Esophagus muscularis mucosa (tissue), 4 donors: ENCODE measurements at regions not wholly inside any gene's neighbourhood (a gene's known extent, or its start where the extent isn't known, plus 50 kb on each side); places are given as distances from the start of the nearest gene placed in this dataset.
"Not testable (repeated sequence)": the region's sequence is repeated elsewhere in the genome, so short reads cannot be mapped to it uniquely, and the experiment has no call there.

Source experiments
- DNase-seq: peaks from one replicate; pipeline ENCODE4 v3.0.0-alpha.2; 2017; ENCODE audit errors: extremely low spot score
- H3K27ac ChIP-seq, 4 donors: fragments of 200-600 bp; sonication (generic); replicated peaks in 1 of 4; 1 replicate in 3 of 4; 2 replicates in 1 of 4; pipeline ENCODE4 v1.5.1; 2016 to 2019; ENCODE audit warnings: mild to moderate bottlenecking in 1 of 4
- H3K27me3 ChIP-seq, 4 donors: fragments of 200-600 bp; sonication (generic); one replicate each; pipeline versions ENCODE4 v1.5.1 to v1.6.0; 2016 to 2019
- H3K36me3 ChIP-seq, 4 donors: fragments of 200-600 bp; sonication (generic); one replicate each; pipeline ENCODE4 v1.5.1; 2016 to 2019
- H3K4me1 ChIP-seq, 4 donors: fragments of 200-600 bp; sonication (generic); one replicate each; pipeline ENCODE4 v1.5.1; 2016 to 2019
- H3K4me3 ChIP-seq, 4 donors: fragments of 200-600 bp; sonication (generic); 1 replicate in 2 of 4; 2 replicates in 2 of 4; pipeline ENCODE4 v1.5.1; 2016 to 2019; ENCODE audit warnings: mild to moderate bottlenecking in 4 of 4, moderate library complexity in 1 of 4
- H3K9me3 ChIP-seq, 4 donors: fragments of 200-600 bp; sonication (generic); 1 replicate in 3 of 4; 2 replicates in 1 of 4; pipeline ENCODE4 v1.5.1; 2016 to 2019
- EP300 ChIP-seq: sonication (generic); formaldehyde crosslinking; IDR thresholded peaks from one replicate; pipeline ENCODE4 v1.6.1; 2017; ENCODE audit warnings: antibody characterized with exemption
- POLR2A ChIP-seq: fragments of 450-650 bp; IDR thresholded peaks from one replicate; pipeline ENCODE4 v1.6.1; 2017; ENCODE audit warnings: antibody characterized with exemption, moderate library complexity, mild to moderate bottlenecking, low read depth
- POLR2AphosphoS5 ChIP-seq, 2 donors: sonication (generic); formaldehyde crosslinking; IDR thresholded peaks; one replicate each; pipeline ENCODE4 v1.6.1; 2017; ENCODE audit warnings: antibody characterized with exemption in 2 of 2
- WGBS: methylation state at CpG from one replicate; pipeline ENCODE4 v1.1.5; 2018; 5-methylcytosine and 5-hydroxymethylcytosine counted together
- intact Hi-C: fragments of 100-400 bp; cut with DNase I; formaldehyde crosslinking; loops from one replicate; pipeline ENCODE4 v1.15.1; 2023
- TF ChIP-seq, protein P1 (sequence below), 3 experiments: fragments of 200-600 bp in 2 of 3; fragments of 450-650 bp in 1 of 3; sonication (generic) in 2 of 3; IDR thresholded peaks; one replicate each; pipeline ENCODE4 v1.5.1; 2017 to 2019; ENCODE audit warnings: antibody characterized with exemption in 3 of 3, mild to moderate bottlenecking in 2 of 3, moderate library complexity in 1 of 3

DNA sequence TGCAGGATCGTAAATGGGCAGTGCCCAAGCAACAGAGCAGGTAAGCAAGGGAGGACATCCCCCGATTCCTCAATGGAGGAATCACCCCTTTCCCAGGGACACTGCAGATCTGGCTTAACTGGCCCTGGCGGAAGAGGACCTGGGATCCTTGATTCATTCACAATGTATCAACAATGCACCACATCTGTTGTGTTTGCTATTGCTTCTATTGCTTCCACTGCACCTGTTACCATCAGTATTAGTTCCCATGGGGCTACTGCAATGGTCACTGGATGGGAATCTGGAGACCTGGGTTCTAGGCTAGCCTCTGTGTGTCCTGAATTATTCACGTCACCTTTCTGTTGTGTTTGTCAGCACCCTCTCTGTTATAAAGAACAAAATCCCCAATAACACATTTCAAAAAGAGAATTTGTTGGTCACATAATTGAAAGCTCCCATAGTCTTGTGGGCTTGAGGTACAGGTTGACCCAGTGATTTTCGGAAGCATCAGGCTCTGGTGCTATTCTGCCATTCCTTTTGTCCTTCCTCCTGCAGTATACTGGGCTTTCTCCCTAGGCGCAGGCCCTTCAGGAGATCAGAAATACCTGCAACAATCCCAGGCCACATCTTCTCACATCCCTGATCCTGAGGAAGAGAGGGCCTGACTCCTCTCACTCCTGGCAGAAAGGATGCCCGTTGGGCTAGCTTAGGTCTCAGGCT is 193.5 kb upstream of the GLI2 start:
- H3K4me1 ChIP-seq = peaks cover 16 to 35% (median 27%) of the 10 kb centered on the region in 4 donors

DNA sequence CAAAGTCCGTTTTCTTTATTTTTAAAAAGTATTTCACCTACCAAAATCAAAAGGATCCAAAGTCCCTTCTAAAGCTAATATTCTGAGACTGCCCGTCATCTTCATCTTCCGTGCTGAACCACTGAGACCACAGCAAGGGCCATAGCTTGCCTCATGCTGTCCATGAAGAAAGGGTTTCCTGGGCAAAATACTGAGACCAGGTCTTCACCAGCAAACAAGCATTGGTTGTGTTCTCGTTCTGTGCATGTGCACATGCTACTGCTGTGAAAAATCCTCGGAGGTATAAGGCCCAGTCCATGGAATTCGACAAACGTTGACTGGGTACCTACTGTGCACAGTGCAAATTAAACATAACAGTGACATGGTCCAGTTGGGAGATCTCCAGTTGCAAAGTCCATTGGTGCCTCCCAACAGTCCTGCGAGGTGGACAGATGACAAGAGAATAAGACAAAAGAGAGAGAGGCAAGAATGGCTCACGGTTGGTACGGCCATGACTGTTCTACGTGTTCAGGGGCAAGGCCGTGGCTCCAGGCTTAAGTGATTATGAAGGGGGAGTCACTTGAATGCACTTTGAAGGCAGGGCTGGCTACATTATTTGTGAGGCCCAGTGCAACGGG is 192.6 kb upstream of the GLI2 start:
- Histone ChIP-seq H3K9me3 (no peaks in the 10 kb centered on the region), H3K4me1 (peaks cover 16 to 35% (median 30%) of the 10 kb centered on the region in 4 donors), H3K4me3 (no peak overlapping the region), H3K27me3 (no peaks in the 10 kb centered on the region), H3K27ac (peak overlapping the region in 1 of 4 donors; percentile 30), H3K36me3 (no peaks in the 10 kb centered on the region)
- 94% methylated on average over 13 of the region's 13 CpGs for WGBS
- TF ChIP-seq, protein P1, sequence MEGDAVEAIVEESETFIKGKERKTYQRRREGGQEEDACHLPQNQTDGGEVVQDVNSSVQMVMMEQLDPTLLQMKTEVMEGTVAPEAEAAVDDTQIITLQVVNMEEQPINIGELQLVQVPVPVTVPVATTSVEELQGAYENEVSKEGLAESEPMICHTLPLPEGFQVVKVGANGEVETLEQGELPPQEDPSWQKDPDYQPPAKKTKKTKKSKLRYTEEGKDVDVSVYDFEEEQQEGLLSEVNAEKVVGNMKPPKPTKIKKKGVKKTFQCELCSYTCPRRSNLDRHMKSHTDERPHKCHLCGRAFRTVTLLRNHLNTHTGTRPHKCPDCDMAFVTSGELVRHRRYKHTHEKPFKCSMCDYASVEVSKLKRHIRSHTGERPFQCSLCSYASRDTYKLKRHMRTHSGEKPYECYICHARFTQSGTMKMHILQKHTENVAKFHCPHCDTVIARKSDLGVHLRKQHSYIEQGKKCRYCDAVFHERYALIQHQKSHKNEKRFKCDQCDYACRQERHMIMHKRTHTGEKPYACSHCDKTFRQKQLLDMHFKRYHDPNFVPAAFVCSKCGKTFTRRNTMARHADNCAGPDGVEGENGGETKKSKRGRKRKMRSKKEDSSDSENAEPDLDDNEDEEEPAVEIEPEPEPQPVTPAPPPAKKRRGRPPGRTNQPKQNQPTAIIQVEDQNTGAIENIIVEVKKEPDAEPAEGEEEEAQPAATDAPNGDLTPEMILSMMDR (IDR thresholded peaks at IDR 0.05) = no peak
- no peak for TF ChIP-seq POLR2A
- TF ChIP-seq EP300 = no peak
- TF ChIP-seq POLR2AphosphoS5 (IDR thresholded peaks at IDR 0.05) = no peak
- intact Hi-C loops = no loop called here
- DNase-seq = no peak

More for the DNA sequence above, 193.5 kb upstream of the GLI2 start:
- Histone ChIP-seq H3K9me3 (no peaks in the 10 kb centered on the region), H3K27me3 (no peaks in the 10 kb centered on the region), H3K4me3 (no peak overlapping the region), H3K36me3 (no peaks in the 10 kb centered on the region), H3K27ac (no peak overlapping the region)
- TF ChIP-seq POLR2A (no peak), EP300 (no peak), POLR2AphosphoS5 (IDR thresholded peaks at IDR 0.05) (no peak)
- TF ChIP-seq, protein P1 (IDR thresholded peaks at IDR 0.05) = no peak
- no peak for DNase-seq
- WGBS = 90% methylated on average over 6 of the region's 7 CpGs
- intact Hi-C loops = no loop called here

DNA sequence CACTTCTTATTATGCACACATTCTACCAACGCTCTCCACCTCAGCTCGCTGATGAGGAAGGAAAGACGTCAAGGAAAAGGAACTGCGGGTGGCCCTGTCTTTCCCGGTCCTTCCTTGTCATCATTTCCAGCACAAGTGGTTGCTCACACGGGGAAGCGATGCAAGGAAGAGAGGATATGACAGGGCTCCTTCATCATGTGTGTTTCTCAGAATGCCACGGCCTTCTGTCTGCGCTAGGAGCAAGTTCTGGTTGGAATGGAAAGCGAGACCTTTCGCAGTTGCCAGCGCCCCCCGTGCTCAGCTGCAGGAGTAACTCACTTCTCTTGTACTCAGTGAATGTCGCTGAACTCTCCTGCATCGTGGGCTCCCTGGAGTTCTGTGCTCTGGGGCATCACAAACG is 191.8 kb upstream of the GLI2 start:
- TF ChIP-seq, protein P1 (IDR thresholded peaks at IDR 0.05) = no peak
- TF ChIP-seq POLR2AphosphoS5 (IDR thresholded peaks at IDR 0.05) = peak; percentile 69 to 78
- TF ChIP-seq EP300 = peak; percentile 83
- TF ChIP-seq POLR2A = no peak
- no peaks in the 10 kb centered on the region for H3K36me3 ChIP-seq
- H3K27ac ChIP-seq = peak overlapping the region in 2 of 4 donors; percentile 45 to 48
- H3K4me1 ChIP-seq = peaks cover 16 to 35% (median 30%) of the 10 kb centered on the region in 4 donors
- no peak overlapping the region for H3K4me3 ChIP-seq
- no peaks in the 10 kb centered on the region for H3K9me3 ChIP-seq
- intact Hi-C loops = no loop called here
- WGBS = 66% methylated on average over 16 of the region's 16 CpGs
- no peak for DNase-seq
- H3K27me3 ChIP-seq = no peaks in the 10 kb centered on the region

DNA sequence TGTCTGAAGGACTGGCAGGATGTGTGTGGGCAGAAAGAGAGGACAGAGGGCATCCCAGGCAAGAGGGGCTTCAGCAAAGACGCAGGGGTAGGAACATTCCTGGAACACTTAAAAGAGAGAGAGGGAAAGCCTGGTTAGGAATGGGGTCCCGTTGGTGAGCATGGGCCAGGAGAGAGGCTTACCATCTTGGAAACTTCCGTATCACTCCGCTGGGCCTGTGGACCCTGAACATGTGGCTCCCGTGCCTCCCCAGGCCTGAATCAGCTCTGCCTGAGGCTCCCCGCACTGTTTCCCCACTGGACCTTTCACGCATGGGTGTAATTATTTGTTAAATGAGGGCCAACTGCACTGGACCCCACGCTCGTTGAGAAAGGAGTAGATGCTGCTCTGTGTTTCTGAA is 191.1 kb upstream of the GLI2 start:
- H3K9me3 ChIP-seq = no peaks in the 10 kb centered on the region
- TF ChIP-seq, protein P1 (IDR thresholded peaks at IDR 0.05) = no peak
- TF ChIP-seq POLR2AphosphoS5 (IDR thresholded peaks at IDR 0.05) (no peak), EP300 (no peak), POLR2A (no peak)
- intact Hi-C loops = no loop called here
- H3K4me3 ChIP-seq = no peak overlapping the region
- H3K27me3 ChIP-seq = no peaks in the 10 kb centered on the region
- H3K36me3 ChIP-seq = no peaks in the 10 kb centered on the region
- peak overlapping the region in 2 of 4 donors; percentile 45 to 48 for H3K27ac ChIP-seq
- DNase-seq = no peak
- peaks cover 16 to 30% (median 28%) of the 10 kb centered on the region in 4 donors for H3K4me1 ChIP-seq
- WGBS = 97% methylated on average over 6 of the region's 9 CpGs

DNA sequence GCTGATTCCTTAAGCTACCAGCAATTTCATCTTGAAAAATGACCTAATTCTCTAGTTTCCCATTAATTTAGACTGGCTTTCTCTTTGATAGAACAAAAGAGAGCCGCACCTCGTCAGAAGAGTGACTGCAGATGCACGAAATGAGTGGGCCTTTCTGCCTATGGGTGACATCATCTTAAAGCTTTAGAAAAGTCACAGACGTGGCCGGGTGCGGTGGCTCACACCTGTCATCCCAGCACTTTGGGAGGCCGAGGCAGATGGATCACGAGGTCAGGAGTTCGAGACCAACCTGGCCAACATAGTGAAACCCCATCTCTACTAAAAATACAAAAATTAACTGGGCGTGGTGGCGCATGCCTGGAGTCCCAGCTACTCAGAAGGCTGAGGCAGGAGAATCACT is 190.7 kb upstream of the GLI2 start:
- H3K4me3 ChIP-seq, intact Hi-C loops, H3K36me3 ChIP-seq, H3K9me3 ChIP-seq, H3K27me3 ChIP-seq, DNase-seq: not testable (repeated sequence)
- 98% methylated on average over 11 of the region's 11 CpGs for WGBS
- Histone ChIP-seq H3K27ac (peak overlapping the region in 1 of 4 donors; percentile 48), H3K4me1 (peaks cover 12 to 25% (median 24%) of the 10 kb centered on the region in 4 donors)
